Activated CD4-positive, alpha-beta T cell treated with anti-CD3 and anti-CD28 coated beads for 1 hour (primary cell): ENCODE measurements at regions not wholly inside any gene's neighbourhood (a gene's known extent, or its start where the extent isn't known, plus 50 kb on each side); places are given as distances from the start of the nearest gene placed in this dataset.

Experiments used
- DNase-seq: peaks from one replicate; pipeline ENCODE4 v3.0.0-alpha.2; 2020

- DNase-seq: no peak
Measured at GRCh38 chr18:47458483-47458882, 207.0 kb upstream of the SKOR2 start.

GRCh38 chr18:47457614-47458013, 206.2 kb upstream of the SKOR2 start:
- DNase-seq: no peak

- DNase-seq: no peak
Measured at GRCh38 chr18:47453038-47453437, 201.6 kb upstream of the SKOR2 start.

GRCh38 chr18:47448956-47449355, 197.5 kb upstream of the SKOR2 start:
- DNase-seq: no peak

GRCh38 chr18:47441914-47442313, 190.5 kb upstream of the SKOR2 start:
- no peak for DNase-seq

- no peak for DNase-seq
Measured at GRCh38 chr18:47438001-47438400, 186.5 kb upstream of the SKOR2 start.

- no peak for DNase-seq
Measured at GRCh38 chr18:47436871-47437270, 185.4 kb upstream of the SKOR2 start.

- DNase-seq: no peak
Measured at GRCh38 chr18:47434214-47434746, 182.8 kb upstream of the SKOR2 start.

- DNase-seq: no peak
Measured at GRCh38 chr18:47427923-47428637, 176.6 kb upstream of the SKOR2 start.

- DNase-seq: no peak
Measured at GRCh38 chr18:47427072-47427471, 175.6 kb upstream of the SKOR2 start.

- no peak for DNase-seq
Measured at GRCh38 chr18:47425365-47425764, 173.9 kb upstream of the SKOR2 start.

GRCh38 chr18:47422524-47422923, 171.1 kb upstream of the SKOR2 start:
- DNase-seq: no peak

GRCh38 chr18:47420130-47420529, 168.7 kb upstream of the SKOR2 start:
- no peak for DNase-seq

- DNase-seq: no peak
Measured at GRCh38 chr18:47418746-47419145, 167.3 kb upstream of the SKOR2 start.

- DNase-seq: no peak
Measured at GRCh38 chr18:47417807-47418206, 166.3 kb upstream of the SKOR2 start.

- no peak for DNase-seq
Measured at GRCh38 chr18:47415881-47416280, 164.4 kb upstream of the SKOR2 start.

- DNase-seq: no peak
Measured at GRCh38 chr18:47413327-47413726, 161.9 kb upstream of the SKOR2 start.

- no peak for DNase-seq
Measured at GRCh38 chr18:47412924-47413323, 161.5 kb upstream of the SKOR2 start.

- no peak for DNase-seq
Measured at GRCh38 chr18:47411159-47411558, 159.7 kb upstream of the SKOR2 start.

- DNase-seq: no peak
Measured at GRCh38 chr18:47410139-47410538, 158.7 kb upstream of the SKOR2 start.

- DNase-seq: no peak
Measured at GRCh38 chr18:47409519-47409918, 158.1 kb upstream of the SKOR2 start.

GRCh38 chr18:47407736-47408135, 156.3 kb upstream of the SKOR2 start:
- no peak for DNase-seq

GRCh38 chr18:47404845-47405244, 153.4 kb upstream of the SKOR2 start:
- no peak for DNase-seq

- no peak for DNase-seq
Measured at GRCh38 chr18:47403949-47404348, 152.5 kb upstream of the SKOR2 start.

- no peak for DNase-seq
Measured at GRCh38 chr18:47403317-47403716, 151.9 kb upstream of the SKOR2 start.
